ENCODE measurements at regions not wholly inside any gene's neighbourhood (a gene's known extent, or its start where the extent isn't known, plus 50 kb on each side); places are given as distances from the start of the nearest gene placed in this dataset.

GRCh38 chr6:168961264-168961656, 292.4 kb downstream of the THBS2 start:
- no peak for TF ChIP-seq CEBPB (IDR thresholded peaks at IDR 0.05)
- no peak for TF ChIP-seq TEAD4 (IDR thresholded peaks at IDR 0.05)
- TF ChIP-seq REST (IDR thresholded peaks at IDR 0.05; ENCODE audit: low read depth), result no peak
- no peak for TF ChIP-seq CREB1 (IDR thresholded peaks at IDR 0.05; ENCODE audit: low read depth)
- TF ChIP-seq EGR1 (IDR thresholded peaks at IDR 0.05), result no peak
- no peak for TF ChIP-seq TCF12 (IDR thresholded peaks at IDR 0.05; ENCODE audit: low read depth)
- no peak for TF ChIP-seq RAD21 (IDR thresholded peaks at IDR 0.05; ENCODE audit: low read depth)
- no peak for TF ChIP-seq YY1 (IDR thresholded peaks at IDR 0.05; ENCODE audit: low read depth)
- no peak for TF ChIP-seq USF1 (IDR thresholded peaks at IDR 0.05)
- TF ChIP-seq NFIC (IDR thresholded peaks at IDR 0.05), result no peak
- no peak for TF ChIP-seq FOXM1 (IDR thresholded peaks at IDR 0.05; ENCODE audit: borderline replicate concordance, low read depth)
- TF ChIP-seq ZBTB7A (IDR thresholded peaks at IDR 0.05; ENCODE audit: low read depth), result no peak
- no peak for TF ChIP-seq EP300 (IDR thresholded peaks at IDR 0.05; ENCODE audit: borderline replicate concordance)

GRCh38 chr6:168960551-168961263, 292.9 kb downstream of the THBS2 start:
- TF ChIP-seq TCF12 (IDR thresholded peaks at IDR 0.05; ENCODE audit: low read depth) (no peak), EGR1 (IDR thresholded peaks at IDR 0.05) (no peak), EP300 (IDR thresholded peaks at IDR 0.05; ENCODE audit: borderline replicate concordance) (no peak), MAX (IDR thresholded peaks at IDR 0.05) (no peak), NFIC (IDR thresholded peaks at IDR 0.05) (no peak), TEAD4 (IDR thresholded peaks at IDR 0.05) (no peak), TAF1 (IDR thresholded peaks at IDR 0.05; ENCODE audit: low read depth) (no peak), YY1 (IDR thresholded peaks at IDR 0.05; ENCODE audit: low read depth) (no peak), CEBPB (IDR thresholded peaks at IDR 0.05) (no peak), ZBTB7A (IDR thresholded peaks at IDR 0.05; ENCODE audit: low read depth) (no peak), REST (IDR thresholded peaks at IDR 0.05; ENCODE audit: low read depth) (no peak)

GRCh38 chr6:168959696-168960095, 293.9 kb downstream of the THBS2 start:
- TF ChIP-seq EGR1 (IDR thresholded peaks at IDR 0.05) (no peak), REST (IDR thresholded peaks at IDR 0.05; ENCODE audit: low read depth) (no peak), MAX (IDR thresholded peaks at IDR 0.05) (no peak), YY1 (IDR thresholded peaks at IDR 0.05; ENCODE audit: low read depth) (no peak), RAD21 (IDR thresholded peaks at IDR 0.05; ENCODE audit: low read depth) (no peak), FOXM1 (IDR thresholded peaks at IDR 0.05; ENCODE audit: borderline replicate concordance, low read depth) (no peak), CREB1 (IDR thresholded peaks at IDR 0.05; ENCODE audit: low read depth) (no peak), TAF1 (IDR thresholded peaks at IDR 0.05; ENCODE audit: low read depth) (no peak), NFIC (IDR thresholded peaks at IDR 0.05) (no peak), TCF12 (IDR thresholded peaks at IDR 0.05; ENCODE audit: low read depth) (no peak), EP300 (IDR thresholded peaks at IDR 0.05; ENCODE audit: borderline replicate concordance) (no peak), ZBTB7A (IDR thresholded peaks at IDR 0.05; ENCODE audit: low read depth) (no peak), CEBPB (IDR thresholded peaks at IDR 0.05) (no peak)

GRCh38 chr6:168956884-168957730, 296.5 kb downstream of the THBS2 start:
- no peak for TF ChIP-seq YY1 (IDR thresholded peaks at IDR 0.05; ENCODE audit: low read depth)
- TF ChIP-seq RAD21 (IDR thresholded peaks at IDR 0.05; ENCODE audit: low read depth), result peak; percentile 87
